A673 (cell line): ENCODE measurements at regions not wholly inside any gene's neighbourhood (a gene's known extent, or its start where the extent isn't known, plus 50 kb on each side); places are given as distances from the start of the nearest gene placed in this dataset.

Experiments
- BruUV-seq: library from RNA; stranded (reverse); fragments of 400-500 nt; replicated peaks from 2 replicates; lab custom pipeline; 2021; lab: Mats Ljungman, UMichigan
- CTCF ChIA-PET: fragments of 300-600 bp; sonication (Branson Sonifier 250); formaldehyde crosslinking; loops from one replicate; lab custom pipeline; 2022; ENCODE audit warnings: antibody characterized with exemption; lab: Charles Lee
- POLR2A ChIA-PET: fragments of 300-600 bp; sonication (Branson Sonifier 250); formaldehyde crosslinking; loops from one replicate; lab custom pipeline; 2022; ENCODE audit warnings: antibody characterized with exemption; ENCODE audit not compliant: low non-redundant PET; lab: Charles Lee
- DNase-seq: peaks from one replicate; pipeline ENCODE4 v3.0.0-alpha.2; 2015; ENCODE audit warnings: low spot score
- H3K27ac ChIP-seq: fragments of 200-600 bp; sonication (generic); 2 replicates; pipeline ENCODE4 v1.5.1; 2016; ENCODE audit warnings: mixed run types, low read depth, mild to moderate bottlenecking, mixed read lengths, antibody characterized with exemption, low read length; ENCODE audit not compliant: poor library complexity, severe bottlenecking
- H3K27me3 ChIP-seq: fragments of 200-600 bp; sonication (generic); replicated peaks from 2 replicates; pipeline ENCODE4 v1.6.1; 2017; ENCODE audit warnings: mixed run types, low read depth, mild to moderate bottlenecking, mixed read lengths, antibody characterized with exemption, low read length; ENCODE audit not compliant: insufficient read depth, poor library complexity
- H3K36me3 ChIP-seq: fragments of 200-600 bp; sonication (generic); 2 replicates; pipeline ENCODE4 v1.6.1; 2016; ENCODE audit warnings: mixed run types, mild to moderate bottlenecking, mixed read lengths, antibody characterized with exemption, low read length; ENCODE audit not compliant: insufficient read depth, poor library complexity, severe bottlenecking
- H3K4me1 ChIP-seq: fragments of 200-600 bp; sonication (generic); 2 replicates; pipeline ENCODE4 v1.6.1; 2017; ENCODE audit warnings: mixed run types, mild to moderate bottlenecking, mixed read lengths, antibody characterized with exemption, low read length; ENCODE audit not compliant: insufficient read depth, poor library complexity, severe bottlenecking
- H3K4me3 ChIP-seq: fragments of 200-600 bp; sonication (generic); 2 replicates; pipeline ENCODE4 v1.5.1; 2016; ENCODE audit warnings: low read depth, mixed run types, mild to moderate bottlenecking, mixed read lengths, low read length; ENCODE audit not compliant: poor library complexity, severe bottlenecking
- H3K9me3 ChIP-seq: fragments of 200-600 bp; sonication (generic); 2 replicates; pipeline ENCODE4 v1.6.1; 2016; ENCODE audit warnings: mixed run types, low read depth, mild to moderate bottlenecking, mixed read lengths, antibody characterized with exemption, low read length; ENCODE audit not compliant: poor library complexity, severe bottlenecking
- EZH2 ChIP-seq: fragments of 200-600 bp; sonication (generic); IDR thresholded peaks from 2 replicates; pipeline ENCODE4 v1.6.1; 2017; ENCODE audit warnings: borderline replicate concordance, low read depth, mild to moderate bottlenecking, mixed read lengths, antibody characterized with exemption, low read length; ENCODE audit not compliant: poor library complexity, severe bottlenecking
- intact Hi-C: fragments of 100-400 bp; cut with micrococcal nuclease; formaldehyde crosslinking; loops from one replicate; pipeline ENCODE4 v1.10.0; 2022; ENCODE audit not compliant: unreplicated experiment
- TF ChIP-seq, protein P1 (sequence below): fragments of 300-800, 200-600 bp; sonication (generic); conservative IDR thresholded peaks from 2 replicates; pipeline ENCODE4 v1.5.1; 2017; ENCODE audit warnings: low read depth, mild to moderate bottlenecking, antibody characterized with exemption, low read length, moderate library complexity, mixed read lengths

GRCh38 chr20:24723647-24724352, 225.3 kb upstream of the CST7 start:
- DNase-seq = no peak
- H3K9me3 ChIP-seq = no peaks in the 10 kb centered on the region
- no TSS peak for BruUV-seq
- TF ChIP-seq EZH2 = no peak
- TF ChIP-seq, protein P1, sequence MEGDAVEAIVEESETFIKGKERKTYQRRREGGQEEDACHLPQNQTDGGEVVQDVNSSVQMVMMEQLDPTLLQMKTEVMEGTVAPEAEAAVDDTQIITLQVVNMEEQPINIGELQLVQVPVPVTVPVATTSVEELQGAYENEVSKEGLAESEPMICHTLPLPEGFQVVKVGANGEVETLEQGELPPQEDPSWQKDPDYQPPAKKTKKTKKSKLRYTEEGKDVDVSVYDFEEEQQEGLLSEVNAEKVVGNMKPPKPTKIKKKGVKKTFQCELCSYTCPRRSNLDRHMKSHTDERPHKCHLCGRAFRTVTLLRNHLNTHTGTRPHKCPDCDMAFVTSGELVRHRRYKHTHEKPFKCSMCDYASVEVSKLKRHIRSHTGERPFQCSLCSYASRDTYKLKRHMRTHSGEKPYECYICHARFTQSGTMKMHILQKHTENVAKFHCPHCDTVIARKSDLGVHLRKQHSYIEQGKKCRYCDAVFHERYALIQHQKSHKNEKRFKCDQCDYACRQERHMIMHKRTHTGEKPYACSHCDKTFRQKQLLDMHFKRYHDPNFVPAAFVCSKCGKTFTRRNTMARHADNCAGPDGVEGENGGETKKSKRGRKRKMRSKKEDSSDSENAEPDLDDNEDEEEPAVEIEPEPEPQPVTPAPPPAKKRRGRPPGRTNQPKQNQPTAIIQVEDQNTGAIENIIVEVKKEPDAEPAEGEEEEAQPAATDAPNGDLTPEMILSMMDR = no peak
- intact Hi-C loops = no loop called here
- no peaks in the 10 kb centered on the region for H3K27me3 ChIP-seq
- no peaks in the 10 kb centered on the region for H3K36me3 ChIP-seq
- POLR2A ChIA-PET = interaction anchor here (0.7 kb wide), 1 partner anchor 64 kb away, joined by 3 read pairs; no protein-coding TSS in a partner anchor
- H3K4me1 ChIP-seq = peaks cover 13% of the 10 kb centered on the region
- CTCF ChIA-PET = no interaction called here
- H3K4me3 ChIP-seq = no peak overlapping the region
- H3K27ac ChIP-seq = no peak overlapping the region

DNA sequence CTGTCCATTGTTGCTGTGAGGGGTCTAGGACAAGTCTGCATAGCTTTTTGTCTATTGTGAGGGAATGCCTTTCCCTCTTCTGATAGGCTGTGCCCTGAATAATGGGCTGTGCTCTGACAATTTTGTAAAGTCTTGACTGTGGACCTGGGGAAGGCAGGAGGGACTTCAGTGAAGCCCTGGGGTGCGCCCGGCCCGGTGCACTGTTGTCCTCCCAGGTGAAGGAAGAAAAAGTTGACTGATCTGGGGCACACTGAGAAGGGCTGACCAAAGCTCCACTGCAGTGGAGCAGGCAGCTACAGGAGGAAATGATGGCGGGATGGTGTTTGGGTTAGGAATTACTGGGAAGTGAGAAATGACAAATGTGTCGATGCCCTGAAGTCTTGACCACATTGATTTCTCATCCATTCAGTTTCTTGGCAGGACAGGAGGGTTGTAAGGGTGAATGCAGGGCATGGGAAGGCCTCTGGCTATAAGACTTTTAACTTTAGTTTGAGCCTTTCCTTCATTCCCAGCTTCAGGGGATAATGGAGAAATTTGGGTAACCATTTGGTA, 224.0 kb upstream of the CST7 start:
- POLR2A ChIA-PET = no interaction called here
- Histone ChIP-seq H3K27ac (no peak overlapping the region), H3K4me1 (peaks cover 13% of the 10 kb centered on the region), H3K4me3 (no peak overlapping the region), H3K27me3 (no peaks in the 10 kb centered on the region), H3K9me3 (no peaks in the 10 kb centered on the region), H3K36me3 (no peaks in the 10 kb centered on the region)
- TF ChIP-seq EZH2 = no peak
- TF ChIP-seq, protein P1 = no peak
- DNase-seq = no peak
- BruUV-seq = no TSS peak
- CTCF ChIA-PET = no interaction called here
- intact Hi-C loops = no loop called here

- DNase-seq = no peak
- ChIA-PET POLR2A (no interaction called here), CTCF (no interaction called here)
- no peak for TF ChIP-seq EZH2
- TF ChIP-seq, protein P1 = no peak
- no TSS peak for BruUV-seq
- intact Hi-C loops = no loop called here
- H3K36me3 ChIP-seq = no peaks in the 10 kb centered on the region
- peaks cover 3% of the 10 kb centered on the region for H3K4me1 ChIP-seq
- no peaks in the 10 kb centered on the region for H3K9me3 ChIP-seq
- H3K4me3 ChIP-seq = no peak overlapping the region
- H3K27ac ChIP-seq = no peak overlapping the region
- no peaks in the 10 kb centered on the region for H3K27me3 ChIP-seq
These were observed 221.3 kb upstream of the CST7 start for GRCh38 chr20:24727795-24728194.
